Sigmoid colon (tissue), 3 donors: ENCODE measurements at regions not wholly inside any gene's neighbourhood (a gene's known extent, or its start where the extent isn't known, plus 50 kb on each side); places are given as distances from the start of the nearest gene placed in this dataset.

Experiments
- POLR2A ChIP-seq, 2 donors: fragments of 450-650 bp; IDR thresholded peaks; one replicate each; pipeline ENCODE4 v1.6.1; 2016; ENCODE audit warnings: antibody characterized with exemption in 2 of 2, mild to moderate bottlenecking in 2 of 2, moderate library complexity in 2 of 2
- TF ChIP-seq, protein P1 (sequence below), 4 experiments: fragments of 450-650 bp in 3 of 4; fragments of 200-600 bp in 1 of 4; IDR thresholded peaks; one replicate each; pipeline ENCODE4 v1.5.1; 2016 to 2019; ENCODE audit warnings: antibody characterized with exemption in 4 of 4, mild to moderate bottlenecking in 3 of 4, moderate library complexity in 2 of 4

DNA sequence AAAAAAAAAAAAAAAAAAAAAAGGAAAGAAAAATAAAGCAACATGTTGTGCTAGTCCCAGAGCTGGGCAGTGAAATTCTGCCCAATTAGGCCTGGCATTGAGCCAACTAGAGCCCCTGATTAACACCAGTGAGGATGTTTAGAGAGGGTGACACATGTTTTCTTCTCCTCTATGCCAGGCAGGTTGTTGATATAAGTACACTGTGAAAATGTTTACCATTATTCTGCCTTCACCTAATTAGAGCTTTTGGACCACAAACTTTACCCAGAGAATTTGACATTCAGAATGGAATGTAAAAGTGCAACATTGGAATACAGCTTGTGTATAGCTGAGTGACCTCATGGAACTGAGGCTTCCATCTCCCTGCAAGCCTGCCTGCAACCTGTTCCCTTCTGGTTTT lies 62.0 kb upstream of the EPCAM start:
- TF ChIP-seq POLR2A (IDR thresholded peaks at IDR 0.05): no peak
- TF ChIP-seq, protein P1, sequence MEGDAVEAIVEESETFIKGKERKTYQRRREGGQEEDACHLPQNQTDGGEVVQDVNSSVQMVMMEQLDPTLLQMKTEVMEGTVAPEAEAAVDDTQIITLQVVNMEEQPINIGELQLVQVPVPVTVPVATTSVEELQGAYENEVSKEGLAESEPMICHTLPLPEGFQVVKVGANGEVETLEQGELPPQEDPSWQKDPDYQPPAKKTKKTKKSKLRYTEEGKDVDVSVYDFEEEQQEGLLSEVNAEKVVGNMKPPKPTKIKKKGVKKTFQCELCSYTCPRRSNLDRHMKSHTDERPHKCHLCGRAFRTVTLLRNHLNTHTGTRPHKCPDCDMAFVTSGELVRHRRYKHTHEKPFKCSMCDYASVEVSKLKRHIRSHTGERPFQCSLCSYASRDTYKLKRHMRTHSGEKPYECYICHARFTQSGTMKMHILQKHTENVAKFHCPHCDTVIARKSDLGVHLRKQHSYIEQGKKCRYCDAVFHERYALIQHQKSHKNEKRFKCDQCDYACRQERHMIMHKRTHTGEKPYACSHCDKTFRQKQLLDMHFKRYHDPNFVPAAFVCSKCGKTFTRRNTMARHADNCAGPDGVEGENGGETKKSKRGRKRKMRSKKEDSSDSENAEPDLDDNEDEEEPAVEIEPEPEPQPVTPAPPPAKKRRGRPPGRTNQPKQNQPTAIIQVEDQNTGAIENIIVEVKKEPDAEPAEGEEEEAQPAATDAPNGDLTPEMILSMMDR (IDR thresholded peaks at IDR 0.05): no peak
